GM12878 (cell line): ENCODE measurements at regions not wholly inside any gene's neighbourhood (a gene's known extent, or its start where the extent isn't known, plus 50 kb on each side); places are given as distances from the start of the nearest gene placed in this dataset.

Experiments
- ATF3 ChIP-seq: IDR thresholded peaks from 2 replicates; pipeline ENCODE4 v1.6.1; 2011; ENCODE audit warnings: low read depth, mild to moderate bottlenecking, low read length, moderate library complexity, borderline replicate concordance; ENCODE audit errors: extremely low read depth
- BHLHE40 ChIP-seq, 2 experiments: fragments of 450-650 bp in 1 of 2; IDR thresholded peaks; 2 replicates each; pipeline ENCODE4 v1.6.1; 2011 to 2017; ENCODE audit warnings: low read depth in 2 of 2, borderline replicate concordance in 1 of 2, improper control_type of control experiment in 1 of 2, low read length in 1 of 2, mild to moderate bottlenecking in 1 of 2
- CBX3 ChIP-seq: fragments of 200-600 bp; sonication (generic); IDR thresholded peaks from 2 replicates; pipeline ENCODE4 v1.6.1; 2016; ENCODE audit warnings: low read depth, borderline replicate concordance
- CEBPB ChIP-seq, 2 experiments: fragments of 150-350 bp in 1 of 2; IDR thresholded peaks; 2 replicates each; pipeline ENCODE4 v1.6.1; 2012 to 2014; ENCODE audit warnings: low read depth in 2 of 2, low read length in 2 of 2, borderline replicate concordance in 1 of 2, inconsistent platforms in 1 of 2
- CTCF ChIP-seq, 3 experiments: IDR thresholded peaks in 2 of 3; conservative IDR thresholded peaks in 1 of 3; 2 replicates each; pipeline ENCODE4 v1.5.1; 2011; ENCODE audit warnings: low read depth in 3 of 3, low read length in 3 of 3, mild to moderate bottlenecking in 3 of 3, control low read depth in 2 of 3, moderate library complexity in 2 of 3, inconsistent platforms in 1 of 3, mixed read lengths in 1 of 3; ENCODE audit not compliant: control insufficient read depth in 2 of 3, insufficient read depth in 1 of 3; ENCODE audit errors: extremely low read depth in 1 of 3
- E4F1 ChIP-seq: fragments of 450-650 bp; IDR thresholded peaks from 2 replicates; pipeline ENCODE4 v1.6.1; 2018; ENCODE audit warnings: borderline replicate concordance, mild to moderate bottlenecking; ENCODE audit not compliant: partially characterized antibody
- ETV6 ChIP-seq, 2 experiments: fragments of 450-650 bp in 1 of 2; IDR thresholded peaks in 1 of 2; conservative IDR thresholded peaks in 1 of 2; 2 replicates each; pipeline ENCODE4 v1.6.1; 2014; ENCODE audit warnings: antibody characterized with exemption in 1 of 2, borderline replicate concordance in 1 of 2, low read depth in 1 of 2, mild to moderate bottlenecking in 1 of 2, moderate library complexity in 1 of 2
- FOXK2 ChIP-seq: fragments of 450-650 bp; IDR thresholded peaks from 2 replicates; pipeline ENCODE4 v1.6.1; 2017; ENCODE audit warnings: mild to moderate bottlenecking, moderate library complexity
- IKZF1 ChIP-seq: fragments of 450-650 bp; conservative IDR thresholded peaks from 2 replicates; pipeline ENCODE4 v1.6.1; 2017; ENCODE audit warnings: antibody characterized with exemption, mild to moderate bottlenecking
- KAT2A ChIP-seq: conservative IDR thresholded peaks from 2 replicates; pipeline ENCODE4 v1.6.1; 2011; ENCODE audit warnings: low read depth, low read length; ENCODE audit not compliant: control insufficient read depth
- MTA2 ChIP-seq: fragments of 450-650 bp; IDR thresholded peaks from 2 replicates; pipeline ENCODE4 v1.6.1; 2016; ENCODE audit warnings: low read depth, mild to moderate bottlenecking, moderate library complexity
- POLR2AphosphoS2 ChIP-seq: IDR thresholded peaks from 2 replicates; pipeline ENCODE4 v1.6.1; 2011; ENCODE audit warnings: low read depth, mild to moderate bottlenecking, low read length, improper control_type of control experiment, moderate library complexity
- RAD21 ChIP-seq: IDR thresholded peaks from 2 replicates; pipeline ENCODE4 v1.6.1; 2011; ENCODE audit warnings: mild to moderate bottlenecking, low read depth, low read length, moderate library complexity; ENCODE audit not compliant: insufficient read depth
- RBBP5 ChIP-seq: fragments of 200-600 bp; sonication (generic); conservative IDR thresholded peaks from 2 replicates; pipeline ENCODE4 v1.6.1; 2016
- RUNX3 ChIP-seq: IDR thresholded peaks from 2 replicates; pipeline ENCODE4 v1.6.1; 2012; ENCODE audit warnings: low read length, inconsistent platforms
- SMC3 ChIP-seq: IDR thresholded peaks from 2 replicates; pipeline ENCODE4 v1.6.1; 2011; ENCODE audit warnings: low read length, improper control_type of control experiment, borderline replicate concordance
- SPI1 ChIP-seq: IDR thresholded peaks from 2 replicates; pipeline ENCODE4 v1.6.1; 2011; ENCODE audit warnings: low read depth, mild to moderate bottlenecking, low read length, moderate library complexity, borderline replicate concordance; ENCODE audit not compliant: insufficient read depth
- SRF ChIP-seq, 2 experiments: IDR thresholded peaks; 2 replicates each; pipeline ENCODE4 v1.6.1; 2011; ENCODE audit warnings: low read depth in 2 of 2, low read length in 2 of 2, mild to moderate bottlenecking in 1 of 2, moderate library complexity in 1 of 2
- YBX1 ChIP-seq: fragments of 450-650 bp; IDR thresholded peaks from 2 replicates; pipeline ENCODE4 v1.6.1; 2016; ENCODE audit warnings: antibody characterized with exemption
- ZNF217 ChIP-seq: fragments of 450-650 bp; IDR thresholded peaks from 2 replicates; pipeline ENCODE4 v1.6.1; 2017; ENCODE audit warnings: antibody characterized with exemption, mild to moderate bottlenecking
- ZNF687 ChIP-seq: fragments of 450-650 bp; IDR thresholded peaks from 2 replicates; pipeline ENCODE4 v1.6.1; 2017; ENCODE audit warnings: mild to moderate bottlenecking, moderate library complexity

GRCh38 chrX:131802836-131803626, 220.1 kb upstream of the STK26 start (continued):
- TF ChIP-seq CTCF (IDR thresholded peaks at IDR 0.05 in 2 of 3, conservative IDR thresholded peaks at IDR 0.05 in 1 of 3; ENCODE audit: control insufficient read depth in 2 of 3, extremely low read depth in 1 of 3, insufficient read depth in 1 of 3, low read depth in 3 of 3, low read length in 3 of 3) (peak; percentile 75 to 83 (median 75)), SPI1 (no peak), POLR2AphosphoS2 (no peak), SMC3 (peak; percentile 30; the same call in 1 of the 2 replicates), RUNX3 (0 out of 2 replicates have a peak, but pooled peaks have one; percentile 12), ETV6 (conservative IDR thresholded peaks at IDR 0.05 in 1 of 2, IDR thresholded peaks at IDR 0.05 in 1 of 2; ENCODE audit: borderline replicate concordance in 1 of 2, low read depth in 1 of 2) (no peak), CBX3 (no peak), ZNF687 (no peak), ZNF217 (no peak), MTA2 (no peak), SRF (IDR thresholded peaks at IDR 0.05; ENCODE audit: low read depth in 2 of 2, low read length in 2 of 2) (no peak), YBX1 (no peak), BHLHE40 (IDR thresholded peaks at IDR 0.05; ENCODE audit: borderline replicate concordance in 1 of 2, low read depth in 2 of 2, low read length in 1 of 2) (no peak), RAD21 (peak; percentile 61), CEBPB (IDR thresholded peaks at IDR 0.05; ENCODE audit: borderline replicate concordance in 1 of 2, low read depth in 2 of 2, low read length in 2 of 2) (no peak), KAT2A (no peak), ATF3 (no peak), IKZF1 (0 out of 2 replicates have a peak, but pooled peaks have one; percentile 27), FOXK2 (no peak), RBBP5 (no peak), E4F1 (no peak)
